ENCODE measurements at regions not wholly inside any gene's neighbourhood (a gene's known extent, or its start where the extent isn't known, plus 50 kb on each side); places are given as distances from the start of the nearest gene placed in this dataset.

DNA sequence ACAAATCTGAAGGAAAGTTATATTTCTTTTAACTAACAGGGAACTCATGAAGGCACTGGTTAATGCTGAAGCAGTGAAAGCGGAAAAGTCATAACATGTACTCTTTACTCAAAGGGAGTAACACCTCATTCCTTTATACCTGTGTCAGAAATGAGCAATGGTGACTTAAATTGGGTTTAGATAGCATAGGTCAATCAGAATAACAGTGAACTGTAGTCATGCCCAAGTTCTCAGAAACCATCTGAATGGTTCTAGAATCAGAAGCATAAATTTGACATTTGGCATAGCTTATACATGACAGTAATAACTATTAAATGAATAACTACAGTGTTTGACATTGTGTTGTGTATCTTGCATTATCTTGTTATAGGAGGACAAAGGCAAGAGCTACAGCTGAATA, 382.0 kb downstream of the NUF2 start:
- ChIA-PET CTCF (no interaction called here), POLR2A (no interaction called here)
- DNase-seq (ENCODE audit: extremely low spot score): no peak
- TF ChIP-seq ARNT (IDR thresholded peaks at IDR 0.05) (no peak), SP1 (IDR thresholded peaks at IDR 0.05) (no peak), FOXK2 (IDR thresholded peaks at IDR 0.05) (no peak), NFRKB (IDR thresholded peaks at IDR 0.05) (no peak), CTBP1 (IDR thresholded peaks at IDR 0.05; ENCODE audit: borderline replicate concordance) (no peak), ELF4 (IDR thresholded peaks at IDR 0.05) (no peak)
- TF ChIP-seq, protein P1, sequence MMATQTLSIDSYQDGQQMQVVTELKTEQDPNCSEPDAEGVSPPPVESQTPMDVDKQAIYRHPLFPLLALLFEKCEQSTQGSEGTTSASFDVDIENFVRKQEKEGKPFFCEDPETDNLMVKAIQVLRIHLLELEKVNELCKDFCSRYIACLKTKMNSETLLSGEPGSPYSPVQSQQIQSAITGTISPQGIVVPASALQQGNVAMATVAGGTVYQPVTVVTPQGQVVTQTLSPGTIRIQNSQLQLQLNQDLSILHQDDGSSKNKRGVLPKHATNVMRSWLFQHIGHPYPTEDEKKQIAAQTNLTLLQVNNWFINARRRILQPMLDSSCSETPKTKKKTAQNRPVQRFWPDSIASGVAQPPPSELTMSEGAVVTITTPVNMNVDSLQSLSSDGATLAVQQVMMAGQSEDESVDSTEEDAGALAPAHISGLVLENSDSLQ (IDR thresholded peaks at IDR 0.05): no peak

DNA sequence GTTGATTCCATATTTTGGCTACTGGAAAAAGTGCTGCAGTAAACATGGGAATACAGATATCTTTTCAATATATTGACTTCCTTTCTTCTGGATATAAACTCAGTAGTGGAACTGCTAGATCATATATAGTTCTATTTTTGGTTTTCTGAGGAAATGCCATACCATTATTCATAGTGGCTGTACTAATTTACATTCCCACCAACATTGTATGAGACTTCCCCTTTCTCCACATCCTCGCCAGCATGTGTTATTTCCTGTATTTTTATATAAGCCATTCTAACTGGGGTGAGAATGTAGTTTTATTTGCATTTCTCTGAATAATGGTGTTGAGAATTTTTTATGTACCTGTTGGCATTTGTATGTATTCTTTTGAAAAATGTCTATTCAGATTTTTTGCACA, 385.2 kb downstream of the NUF2 start:
- TF ChIP-seq ZNF384 (IDR thresholded peaks at IDR 0.05): no peak
- TF ChIP-seq, protein P1 (IDR thresholded peaks at IDR 0.05): no peak
- ChIA-PET POLR2A (no interaction called here), CTCF (no interaction called here)
- no peak for DNase-seq (ENCODE audit: extremely low spot score)

GRCh38 chr1:163709636-163710035, 387.9 kb downstream of the NUF2 start:
- ChIA-PET CTCF (no interaction called here), POLR2A (no interaction called here)
- DNase-seq (ENCODE audit: extremely low spot score): no peak
- no peak for TF ChIP-seq TARDBP (IDR thresholded peaks at IDR 0.05)
- no peak for TF ChIP-seq LEF1 (IDR thresholded peaks at IDR 0.05; ENCODE audit: borderline replicate concordance)
- no peak for TF ChIP-seq ARNT (IDR thresholded peaks at IDR 0.05)
- no peak for TF ChIP-seq BHLHE40 (IDR thresholded peaks at IDR 0.05; ENCODE audit: borderline replicate concordance)

DNA sequence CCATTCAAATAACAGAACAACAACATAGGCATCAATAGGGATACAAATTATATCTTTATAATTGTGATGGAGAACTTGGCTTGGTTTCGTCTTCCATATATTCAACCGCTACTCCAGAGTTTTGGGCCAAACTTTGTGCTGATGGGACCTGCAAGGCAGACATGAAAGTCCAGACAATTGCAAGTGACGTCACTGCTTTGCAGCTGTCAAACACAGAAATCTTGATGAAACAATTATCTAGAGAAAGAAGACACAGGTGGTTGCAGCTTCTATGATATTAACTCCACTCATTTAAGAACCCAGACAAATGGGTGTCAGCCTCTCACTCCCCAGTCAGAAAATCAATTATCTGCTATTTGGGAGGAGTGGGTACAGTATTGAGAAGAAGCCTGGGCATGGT, 390.6 kb downstream of the NUF2 start:
- CTCF ChIA-PET: no interaction called here
- TF ChIP-seq TARDBP (IDR thresholded peaks at IDR 0.05) (no peak), ELF4 (IDR thresholded peaks at IDR 0.05) (no peak), HDGF (IDR thresholded peaks at IDR 0.05; ENCODE audit: borderline replicate concordance) (no peak), SP1 (IDR thresholded peaks at IDR 0.05) (no peak), ARNT (IDR thresholded peaks at IDR 0.05) (no peak), NFRKB (IDR thresholded peaks at IDR 0.05) (no peak), CTBP1 (IDR thresholded peaks at IDR 0.05; ENCODE audit: borderline replicate concordance) (no peak), ZNF384 (IDR thresholded peaks at IDR 0.05) (no peak), LEF1 (IDR thresholded peaks at IDR 0.05; ENCODE audit: borderline replicate concordance) (no peak), BHLHE40 (IDR thresholded peaks at IDR 0.05; ENCODE audit: borderline replicate concordance) (no peak), FOXM1 (IDR thresholded peaks at IDR 0.05; ENCODE audit: borderline replicate concordance) (no peak), FOXA1 (IDR thresholded peaks at IDR 0.05) (no peak), SUZ12 (IDR thresholded peaks at IDR 0.05) (no peak), L3MBTL2 (conservative IDR thresholded peaks at IDR 0.05) (no peak)
- TF ChIP-seq, protein P1 (IDR thresholded peaks at IDR 0.05): no peak
- POLR2A ChIA-PET: no interaction called here
- DNase-seq (ENCODE audit: extremely low spot score): no peak

DNA sequence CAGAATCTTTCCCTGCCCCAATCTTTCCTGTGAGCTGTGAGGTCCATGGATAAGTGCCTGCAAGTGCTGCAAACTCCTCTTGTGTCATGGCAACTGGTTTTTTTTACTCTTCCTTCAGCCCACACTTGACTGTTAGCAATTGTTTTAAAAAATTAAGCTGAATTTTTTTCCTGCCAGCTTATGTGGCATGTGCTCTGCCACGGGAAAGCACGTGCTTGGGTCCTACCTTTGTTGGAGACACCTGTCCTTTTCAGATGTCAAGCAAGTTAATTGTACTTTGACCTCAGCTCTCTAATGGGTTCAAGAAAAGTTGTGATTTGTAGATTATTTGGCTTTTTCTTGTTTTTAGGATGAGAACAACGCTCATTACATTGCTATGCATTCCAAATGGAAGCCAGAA, 398.5 kb downstream of the NUF2 start:
- TF ChIP-seq TARDBP (IDR thresholded peaks at IDR 0.05) (no peak), ZNF384 (IDR thresholded peaks at IDR 0.05) (no peak), ARNT (IDR thresholded peaks at IDR 0.05) (no peak), ELF4 (IDR thresholded peaks at IDR 0.05) (no peak), L3MBTL2 (conservative IDR thresholded peaks at IDR 0.05) (no peak), BHLHE40 (IDR thresholded peaks at IDR 0.05; ENCODE audit: borderline replicate concordance) (no peak), CTBP1 (IDR thresholded peaks at IDR 0.05; ENCODE audit: borderline replicate concordance) (no peak), FOXA1 (IDR thresholded peaks at IDR 0.05) (no peak), SUZ12 (IDR thresholded peaks at IDR 0.05) (no peak), SP1 (IDR thresholded peaks at IDR 0.05) (no peak), FOXM1 (IDR thresholded peaks at IDR 0.05; ENCODE audit: borderline replicate concordance) (no peak), HDGF (IDR thresholded peaks at IDR 0.05; ENCODE audit: borderline replicate concordance) (no peak), LEF1 (IDR thresholded peaks at IDR 0.05; ENCODE audit: borderline replicate concordance) (no peak), FOXK2 (IDR thresholded peaks at IDR 0.05) (no peak)
- TF ChIP-seq, protein P1 (IDR thresholded peaks at IDR 0.05): no peak
- no peak for DNase-seq (ENCODE audit: extremely low spot score)
- ChIA-PET CTCF (no interaction called here), POLR2A (no interaction called here)

GRCh38 chr1:163725551-163725950, 403.8 kb downstream of the NUF2 start:
- TF ChIP-seq SP1 (IDR thresholded peaks at IDR 0.05): no peak
- no peak for TF ChIP-seq SUZ12 (IDR thresholded peaks at IDR 0.05)
- no peak for TF ChIP-seq BHLHE40 (IDR thresholded peaks at IDR 0.05; ENCODE audit: borderline replicate concordance)
- TF ChIP-seq HDGF (IDR thresholded peaks at IDR 0.05; ENCODE audit: borderline replicate concordance): no peak
- TF ChIP-seq FOXA1 (IDR thresholded peaks at IDR 0.05): no peak
- POLR2A ChIA-PET: no interaction called here
- CTCF ChIA-PET: no interaction called here
- no peak for DNase-seq (ENCODE audit: extremely low spot score)

DNA sequence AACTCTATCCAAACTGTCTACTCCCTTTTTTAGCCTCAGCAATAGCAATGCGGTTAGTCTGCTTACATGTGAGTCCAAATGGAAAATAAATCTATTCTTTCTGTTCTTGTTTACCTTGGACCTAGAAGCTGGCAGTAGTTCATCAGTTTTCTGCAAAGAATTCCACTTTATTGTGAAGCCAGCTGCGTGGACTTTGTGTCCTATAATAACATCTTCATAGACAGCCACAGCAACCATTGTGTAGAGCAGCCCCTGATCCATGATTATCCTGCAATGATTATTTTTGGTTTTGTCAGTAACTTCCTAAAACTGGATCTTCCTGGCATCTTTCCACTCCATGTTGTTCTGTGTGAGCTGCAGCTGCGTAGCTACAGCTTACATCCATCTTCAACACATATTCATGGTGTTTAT, 408.7 kb downstream of the NUF2 start:
- DNase-seq (ENCODE audit: extremely low spot score): no peak
- POLR2A ChIA-PET: no interaction called here
- CTCF ChIA-PET: no interaction called here
- TF ChIP-seq SUZ12 (IDR thresholded peaks at IDR 0.05) (no peak), TARDBP (IDR thresholded peaks at IDR 0.05) (no peak), LEF1 (IDR thresholded peaks at IDR 0.05; ENCODE audit: borderline replicate concordance) (no peak), ZNF384 (IDR thresholded peaks at IDR 0.05) (no peak), FOXA1 (IDR thresholded peaks at IDR 0.05) (no peak), ELF4 (IDR thresholded peaks at IDR 0.05) (no peak), BHLHE40 (IDR thresholded peaks at IDR 0.05; ENCODE audit: borderline replicate concordance) (no peak), L3MBTL2 (conservative IDR thresholded peaks at IDR 0.05) (no peak), CTBP1 (IDR thresholded peaks at IDR 0.05; ENCODE audit: borderline replicate concordance) (no peak)
- TF ChIP-seq, protein P1 (IDR thresholded peaks at IDR 0.05): no peak
